A172 (cell line): ENCODE measurements at regions not wholly inside any gene's neighbourhood (a gene's known extent, or its start where the extent isn't known, plus 50 kb on each side); places are given as distances from the start of the nearest gene placed in this dataset.

Source experiments
- DNase-seq: peaks from one replicate; pipeline ENCODE4 v3.0.0-alpha.2; 2015; ENCODE audit warnings: low spot score

- no peak for DNase-seq
Measured at GRCh38 chr15:69980341-69981059, 117.2 kb downstream of the TLE3 start.

DNA sequence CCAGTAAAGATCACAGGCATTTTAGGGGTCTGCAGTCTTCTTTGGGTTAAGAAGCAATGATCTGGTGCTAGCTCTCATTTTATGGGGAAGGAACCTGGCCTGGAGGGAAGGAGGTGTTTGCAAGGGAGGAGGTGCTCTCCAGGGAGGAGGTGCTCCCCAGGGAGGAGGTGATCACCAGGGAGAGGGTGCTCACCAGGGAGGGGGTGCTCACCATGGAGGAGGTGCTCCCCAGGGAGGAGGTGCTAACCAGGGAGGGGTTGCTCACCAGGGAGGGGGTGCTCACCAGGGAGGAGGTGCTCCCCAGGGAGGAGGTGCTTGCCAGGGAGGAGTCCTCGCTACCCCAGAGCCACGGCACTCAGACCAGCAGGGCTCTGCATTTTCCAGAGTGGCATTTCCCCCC lies 115.7 kb downstream of the TLE3 start:
- no peak for DNase-seq

- peak; percentile 52 for DNase-seq
Measured at GRCh38 chr15:69983696-69984265, 113.9 kb downstream of the TLE3 start.

DNA sequence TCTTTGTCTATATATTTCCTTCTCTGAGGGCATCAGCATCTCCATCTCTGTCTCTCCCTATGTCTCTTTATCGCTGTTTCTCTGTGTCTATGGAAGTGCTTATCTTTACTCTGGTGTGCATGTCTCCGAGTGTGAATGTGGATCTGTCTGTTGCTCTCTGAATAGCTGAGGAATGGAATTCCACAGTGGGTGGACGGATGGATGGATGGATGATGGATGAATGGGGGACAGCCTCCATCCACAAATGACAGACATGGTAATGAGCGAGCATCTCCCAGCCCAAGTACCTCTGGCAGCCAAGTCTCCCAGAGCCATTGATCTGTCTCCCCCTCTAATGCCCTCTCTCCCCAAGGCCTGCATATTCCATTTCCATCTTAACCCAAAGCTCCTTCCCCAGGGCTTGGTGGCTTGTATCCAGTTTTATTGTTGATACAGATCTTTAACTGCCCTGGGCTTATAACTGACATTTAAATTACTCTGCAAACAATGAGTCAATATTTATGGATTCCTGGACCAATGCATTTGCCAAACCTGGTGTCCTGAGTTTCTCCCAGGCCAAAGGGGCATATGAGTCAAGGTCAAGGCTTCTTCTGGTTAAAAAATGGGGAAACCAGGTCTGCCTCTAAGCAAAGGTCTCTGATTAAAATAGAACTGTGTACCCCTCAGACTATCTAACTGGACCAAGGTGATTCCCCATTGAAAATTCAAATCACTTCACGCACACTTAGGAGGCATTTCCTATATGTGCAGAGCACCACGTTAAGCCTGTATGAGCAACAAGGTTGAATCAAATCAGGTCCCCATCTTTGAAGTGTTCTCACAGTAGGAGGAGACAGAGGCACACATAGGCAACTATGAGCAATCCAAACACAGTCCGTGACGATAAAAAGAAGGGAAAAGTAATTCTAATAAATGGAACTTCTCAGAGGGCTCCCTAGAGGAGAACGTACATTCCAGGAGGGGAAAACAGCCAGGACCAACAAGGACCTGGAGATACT lies 109.9 kb downstream of the TLE3 start:
- DNase-seq, result no peak

- DNase-seq, result no peak
Measured at GRCh38 chr15:69988541-69989225, 109.0 kb downstream of the TLE3 start.

DNA sequence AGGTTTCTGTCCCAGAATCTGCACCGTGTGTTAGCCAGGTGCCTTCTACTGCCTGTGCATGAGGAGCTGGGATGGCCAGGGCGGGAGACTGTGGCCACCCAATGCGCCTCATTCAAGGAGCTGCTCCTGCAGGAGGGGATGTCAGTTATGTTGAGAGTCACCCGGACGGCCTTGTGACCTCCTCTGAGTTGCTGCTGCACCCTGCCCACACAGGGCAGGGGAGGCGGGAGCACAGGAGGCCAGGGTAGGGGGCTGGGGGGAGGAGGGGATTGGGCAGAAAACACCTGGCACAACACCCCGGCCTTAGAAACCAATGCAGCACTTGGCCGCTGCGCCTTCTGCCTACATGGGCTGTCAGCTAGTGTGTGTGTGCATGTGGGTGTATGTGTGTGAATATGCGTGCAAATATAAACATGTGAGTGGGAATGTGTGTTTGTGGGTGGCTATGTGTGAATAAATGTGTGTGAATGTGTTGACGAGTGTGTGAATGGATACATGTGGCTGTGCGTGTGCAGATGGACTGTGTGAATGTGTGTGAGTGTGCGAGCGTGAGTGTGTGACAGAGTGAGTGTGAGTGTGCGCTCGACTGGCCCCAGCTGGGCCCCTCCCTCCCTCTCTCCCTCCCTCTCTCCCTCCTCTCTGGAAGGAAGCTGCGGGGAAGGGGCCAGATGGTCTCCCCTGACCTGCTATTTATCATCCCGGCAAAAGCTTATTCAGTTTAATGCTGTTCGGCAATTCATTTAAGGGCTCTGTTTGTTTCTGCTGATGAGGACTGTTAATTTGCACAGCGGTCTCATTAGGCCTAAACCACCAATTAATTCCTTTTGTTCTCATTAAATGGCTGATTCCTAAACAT lies 106.9 kb downstream of the TLE3 start:
- no peak for DNase-seq

- no peak for DNase-seq
Measured at GRCh38 chr15:69991551-69991980, 106.2 kb downstream of the TLE3 start.

DNA sequence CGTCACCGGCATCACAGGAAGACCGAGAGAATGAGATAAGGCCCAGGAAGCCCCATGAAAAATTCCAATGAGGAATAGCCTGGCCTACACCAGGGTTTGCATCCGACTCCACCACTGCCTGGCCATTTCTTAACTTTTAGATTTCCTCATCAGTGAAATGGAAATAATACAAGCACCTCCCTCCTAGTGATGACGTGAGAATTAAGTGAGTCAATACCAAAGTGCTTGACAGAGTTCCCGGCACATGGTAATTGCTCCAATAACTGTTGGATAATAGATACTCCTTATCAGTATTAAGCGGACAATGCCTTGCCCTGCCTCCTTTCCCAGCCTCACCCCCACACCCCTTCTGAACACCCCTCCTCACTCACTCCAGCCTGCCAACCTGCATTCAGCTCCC lies 105.4 kb downstream of the TLE3 start:
- DNase-seq, result no peak

DNA sequence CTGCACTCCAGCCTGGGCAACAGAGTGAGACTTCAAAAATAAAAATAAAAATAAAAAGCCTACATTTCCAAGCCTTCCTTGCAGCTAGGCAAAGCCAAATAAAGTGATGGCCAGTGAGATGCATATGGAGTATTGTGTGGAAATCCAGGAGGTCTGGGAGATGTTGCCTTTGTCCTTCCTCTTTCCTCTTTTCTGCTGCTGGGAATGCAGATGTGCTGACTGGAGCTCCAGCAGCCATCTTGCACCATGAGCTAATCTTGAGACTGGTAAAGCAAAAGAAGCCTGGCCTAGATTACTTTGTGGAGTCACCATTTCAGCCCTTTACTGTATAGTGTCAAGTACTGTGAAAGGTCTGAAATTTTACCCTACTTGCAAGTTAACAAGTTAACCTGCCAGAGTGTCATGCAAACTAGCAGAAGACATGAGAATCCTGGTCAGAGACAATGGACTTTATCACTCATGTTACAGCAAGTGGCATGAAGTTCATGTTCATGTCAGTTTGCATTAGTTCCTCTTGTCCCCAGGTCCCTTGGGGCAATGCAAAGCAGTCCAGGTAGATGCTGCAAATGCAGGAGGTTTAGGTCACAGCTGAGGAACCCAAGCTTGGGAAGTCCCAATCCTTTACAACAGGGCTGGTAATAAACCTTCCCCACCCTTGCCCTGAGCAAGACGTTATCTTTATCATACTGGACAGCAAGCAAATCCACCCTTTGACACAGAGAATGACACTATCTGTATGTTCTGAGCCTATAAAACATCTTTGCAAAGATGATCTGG lies 103.1 kb downstream of the TLE3 start:
- DNase-seq, result no peak

GRCh38 chr15:69996321-69997160 lies 101.2 kb downstream of the TLE3 start:
- DNase-seq, result no peak

DNA sequence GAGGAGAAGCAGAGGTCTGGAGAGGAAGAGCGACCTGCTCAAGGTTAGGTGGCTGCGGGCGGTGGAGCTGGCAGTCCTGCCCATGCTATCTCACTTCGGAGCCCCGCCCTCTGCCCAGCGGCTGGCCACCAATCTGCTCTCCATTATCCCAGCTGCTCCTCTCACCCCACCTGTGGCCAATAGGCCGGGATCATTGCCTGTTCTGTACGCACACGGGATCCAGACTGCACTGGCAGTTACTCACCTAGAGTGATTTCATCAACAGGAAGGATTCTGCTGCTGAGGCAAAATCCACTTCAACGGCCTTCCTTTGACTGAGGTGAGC lies 100.6 kb downstream of the TLE3 start:
- DNase-seq, result no peak
